ENCODE measurements at regions not wholly inside any gene's neighbourhood (a gene's known extent, or its start where the extent isn't known, plus 50 kb on each side); places are given as distances from the start of the nearest gene placed in this dataset.
"Not testable (repeated sequence)": the region's sequence is repeated elsewhere in the genome, so short reads cannot be mapped to it uniquely, and the experiment has no call there.

DNA sequence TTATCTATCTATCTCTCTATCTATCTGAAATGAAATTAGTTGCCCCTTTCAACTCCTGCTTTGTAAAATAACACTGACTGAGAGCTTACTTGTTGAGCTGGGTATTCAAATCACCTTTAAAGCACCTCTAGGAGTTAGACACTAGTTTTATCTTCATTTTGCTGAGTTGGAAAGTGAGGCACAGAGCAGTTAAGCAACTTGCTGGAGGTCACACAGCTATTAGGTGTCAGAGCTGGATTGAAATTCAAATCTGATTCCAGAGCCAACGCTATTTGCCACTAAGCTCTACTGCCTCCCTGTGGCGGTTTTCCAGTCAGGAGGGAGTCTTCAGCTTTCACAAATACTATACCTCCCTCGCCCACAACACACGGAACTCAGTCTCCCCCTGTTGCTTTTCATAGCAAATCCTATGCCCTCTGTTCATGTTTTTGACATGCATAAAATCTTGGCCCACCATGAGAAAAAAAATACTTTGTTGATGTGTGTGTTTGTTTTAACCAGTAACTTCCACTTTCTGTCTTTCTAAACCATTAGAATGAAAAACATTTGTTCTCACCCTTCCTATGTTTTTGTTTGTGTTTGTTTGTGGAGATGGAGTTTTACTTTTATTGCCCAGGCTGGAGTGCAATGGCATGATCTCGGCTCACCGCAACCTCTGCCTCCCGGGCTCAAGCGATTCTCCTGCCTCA, 74.8 kb upstream of the SMURF2 start:
- ChIA-PET CTCF (interaction anchor here (0.6 to 0.7 kb wide), 3 partner anchors 90 to 314 kb away, joined by 3 to 6 read pairs (median 6); no protein-coding TSS in a partner anchor), POLR2A (interaction anchor here (0.6 to 0.7 kb wide), 3 partner anchors 230 to 454 kb away, joined by 3 to 7 read pairs (median 5); partner anchors contain the start of gene CEP95)

GRCh38 chr17:64732336-64733006, 70.4 kb upstream of the SMURF2 start:
- ChIA-PET POLR2A (no interaction called here), CTCF (no interaction called here)

DNA sequence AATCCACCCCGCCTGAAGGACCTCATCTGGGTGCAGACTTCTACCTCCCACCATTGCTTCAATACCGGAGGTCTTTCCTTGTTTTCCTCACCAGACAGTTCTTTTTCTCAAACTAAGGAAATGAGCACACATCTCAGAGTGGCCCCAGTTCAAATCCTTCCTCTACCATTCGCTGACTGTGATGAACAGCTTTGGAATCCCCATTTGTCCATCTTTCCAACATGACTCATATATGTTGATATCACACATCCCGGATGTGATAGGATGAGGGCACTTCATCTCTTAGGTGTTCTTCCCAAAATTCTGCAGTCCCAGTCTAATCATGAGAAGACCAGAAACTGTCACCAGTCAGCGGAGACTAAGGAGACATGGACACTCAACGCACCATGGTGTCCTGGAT, 67.9 kb upstream of the SMURF2 start:
- CTCF ChIA-PET: interaction anchor here (0.6 kb wide), 1 partner anchor 210 kb away, joined by 4 read pairs; no protein-coding TSS in a partner anchor
- POLR2A ChIA-PET: not testable (repeated sequence)

DNA sequence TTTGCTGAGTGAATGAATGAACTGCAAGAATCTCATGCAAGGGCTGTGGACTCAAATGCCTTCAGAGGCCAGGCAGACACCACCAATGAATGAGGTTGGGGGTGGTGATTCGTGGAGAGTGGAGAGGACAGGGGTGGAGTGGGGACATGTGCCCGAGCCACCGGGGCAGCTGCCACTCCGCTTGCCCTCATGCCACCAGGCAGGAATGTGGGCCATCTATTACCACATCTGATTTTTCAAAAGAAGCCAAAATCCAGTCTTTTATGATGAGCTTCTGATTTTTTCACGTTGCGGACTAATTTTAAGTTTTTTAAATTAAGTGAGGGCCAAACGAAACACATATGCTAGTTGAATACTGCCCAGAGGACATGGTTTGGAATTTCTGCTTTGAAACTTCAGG, 67.1 kb upstream of the SMURF2 start:
- POLR2A ChIA-PET: no interaction called here
- CTCF ChIA-PET: interaction anchor here (0.6 kb wide), 1 partner anchor 209 kb away, joined by 4 read pairs; no protein-coding TSS in a partner anchor

GRCh38 chr17:64728041-64728695, 66.1 kb upstream of the SMURF2 start:
- POLR2A ChIA-PET: interaction anchor here (0.6 kb wide), 1 partner anchor 260 kb away, joined by 4 read pairs; no protein-coding TSS in a partner anchor
- CTCF ChIA-PET: no interaction called here

DNA sequence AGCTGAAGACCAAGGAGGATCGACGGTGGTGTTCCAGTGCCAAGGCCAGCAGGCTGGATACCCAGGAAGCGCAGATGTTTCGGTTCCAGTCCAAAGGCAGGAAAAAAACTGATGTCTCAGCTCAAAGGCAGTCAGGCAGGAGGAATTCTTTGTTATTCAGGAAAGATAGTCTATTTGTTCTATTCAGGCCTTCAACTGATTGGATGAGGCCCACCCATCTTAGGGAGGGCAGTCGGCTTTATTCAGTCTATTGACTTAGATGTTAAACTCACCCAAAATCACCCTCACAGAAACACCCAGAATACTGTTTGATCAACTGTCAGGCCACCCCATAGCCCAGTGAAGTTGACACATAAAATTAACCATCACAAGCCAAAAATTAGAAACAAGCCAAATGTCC, 63.9 kb upstream of the SMURF2 start:
- POLR2A ChIA-PET: not testable (repeated sequence)

DNA sequence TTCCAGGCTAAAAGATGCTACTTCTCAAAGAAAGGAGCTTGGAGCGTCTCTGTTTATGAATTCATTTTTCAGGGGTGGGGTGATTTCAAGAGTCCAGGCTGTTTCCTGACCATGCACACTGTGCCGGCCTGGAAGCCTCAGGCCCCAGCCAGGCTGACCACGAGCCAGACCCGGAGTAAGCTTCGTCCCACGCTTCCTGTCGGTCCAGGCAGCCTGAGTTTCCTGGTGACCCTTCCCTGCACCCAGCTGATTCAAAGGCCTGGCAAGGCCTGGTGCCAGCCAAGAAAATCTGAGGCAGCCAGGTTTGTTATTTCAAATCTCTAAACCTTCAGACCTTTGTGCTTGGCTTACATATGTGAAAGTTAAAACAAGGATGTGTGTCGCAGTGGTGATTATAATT, 62.1 kb upstream of the SMURF2 start:
- POLR2A ChIA-PET, CTCF ChIA-PET: not testable (repeated sequence)

More for the DNA sequence above, 63.9 kb upstream of the SMURF2 start:
- CTCF ChIA-PET: not testable (repeated sequence)

- POLR2A ChIA-PET: no interaction called here
- CTCF ChIA-PET: interaction anchor here (0.6 kb wide), 1 partner anchor 273 kb away, joined by 5 read pairs; no protein-coding TSS in a partner anchor
Measured at GRCh38 chr17:64723781-64724180, 61.7 kb upstream of the SMURF2 start.

- CTCF ChIA-PET, POLR2A ChIA-PET: not testable (repeated sequence)
Measured at GRCh38 chr17:64721556-64721955, 59.4 kb upstream of the SMURF2 start.

- POLR2A ChIA-PET, CTCF ChIA-PET: not testable (repeated sequence)
Measured at GRCh38 chr17:64720253-64720652, 58.1 kb upstream of the SMURF2 start.

DNA sequence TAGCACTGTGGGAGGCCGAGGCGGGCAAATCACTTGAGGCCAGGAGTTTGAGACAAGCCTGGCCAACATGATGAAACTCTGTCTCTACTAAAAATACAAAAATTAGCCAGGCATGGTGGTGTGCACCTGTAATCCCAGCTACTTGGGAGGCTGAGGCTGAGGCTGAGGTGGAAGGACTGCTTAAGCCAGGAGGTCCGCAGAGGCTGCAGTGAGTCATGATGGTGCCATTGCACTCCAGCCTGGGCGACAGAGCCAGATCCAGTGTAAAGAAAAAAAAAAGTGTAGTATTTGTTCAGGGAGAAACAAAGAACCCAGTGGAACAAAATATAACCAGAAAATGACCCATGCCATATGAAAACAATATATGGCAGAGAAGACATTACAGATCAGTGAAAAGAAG, 57.4 kb upstream of the SMURF2 start:
- CTCF ChIA-PET, POLR2A ChIA-PET: not testable (repeated sequence)

DNA sequence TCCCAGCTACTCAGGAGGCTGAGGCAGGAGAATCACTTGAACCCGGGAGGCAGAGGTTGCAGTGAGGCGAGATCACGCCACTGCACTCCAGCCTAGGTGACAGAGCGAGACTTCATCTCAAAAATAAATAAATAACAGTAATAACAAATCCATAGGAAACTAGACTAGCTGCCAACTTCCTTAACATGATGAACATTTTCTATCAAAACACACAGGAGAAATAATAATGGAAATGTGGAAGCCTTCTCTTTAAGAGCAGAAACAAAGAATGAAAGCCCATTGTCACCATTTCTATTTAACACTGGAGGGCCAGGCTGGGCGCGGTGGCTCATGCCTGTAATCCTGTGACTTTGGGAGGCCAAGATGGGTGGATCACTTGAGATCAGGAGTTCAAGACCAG, 56.7 kb upstream of the SMURF2 start:
- POLR2A ChIA-PET, CTCF ChIA-PET: not testable (repeated sequence)

GRCh38 chr17:64718058-64718457, 56.0 kb upstream of the SMURF2 start:
- POLR2A ChIA-PET: no interaction called here
- CTCF ChIA-PET: no interaction called here

DNA sequence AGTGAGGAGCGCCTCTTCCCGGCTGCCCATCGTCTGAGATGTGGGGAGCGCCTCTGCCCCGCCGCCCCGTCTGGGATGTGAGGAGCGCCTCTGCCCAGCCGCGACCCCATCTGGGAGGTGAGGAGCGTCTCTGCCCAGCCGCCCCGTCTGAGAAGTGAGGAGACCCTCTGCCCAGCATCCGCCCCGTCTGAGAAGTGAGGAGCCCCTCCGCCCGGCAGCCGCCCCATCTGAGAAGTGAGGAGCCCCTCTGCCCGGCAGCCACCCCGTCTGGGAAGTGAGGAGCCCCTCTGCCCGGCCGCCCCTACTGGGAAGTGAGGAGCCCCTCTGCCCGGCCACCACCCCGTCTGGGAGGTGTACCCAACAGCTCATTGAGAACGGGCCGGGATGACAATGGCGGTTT, 54.4 kb upstream of the SMURF2 start:
- CTCF ChIA-PET, POLR2A ChIA-PET: not testable (repeated sequence)

DNA sequence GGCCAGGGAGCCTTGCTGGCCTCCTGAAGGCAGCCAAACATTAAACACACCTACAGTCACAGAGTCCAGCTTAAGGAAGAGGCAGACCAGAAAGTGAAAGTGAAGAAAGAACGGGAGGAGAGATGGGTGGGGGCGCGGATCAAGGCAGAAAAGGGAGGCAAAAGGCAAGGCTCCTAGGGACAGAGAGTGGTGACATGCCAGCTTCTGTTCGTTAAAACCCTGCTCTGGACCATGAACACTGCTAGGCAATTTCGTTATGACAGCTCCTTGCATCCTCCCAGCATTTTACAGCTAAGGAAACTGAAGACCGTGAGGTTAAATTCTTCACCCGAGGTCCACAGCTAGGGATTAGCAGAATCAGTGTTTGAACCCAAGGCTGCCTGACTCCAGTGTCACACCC, 51.7 kb upstream of the SMURF2 start:
- CTCF ChIA-PET: interaction anchor here (0.7 to 1.4 kb wide), 3 partner anchors 11 to 221 kb away, joined by 3 to 4 read pairs (median 4); no protein-coding TSS in a partner anchor
- POLR2A ChIA-PET: not testable (repeated sequence)

DNA sequence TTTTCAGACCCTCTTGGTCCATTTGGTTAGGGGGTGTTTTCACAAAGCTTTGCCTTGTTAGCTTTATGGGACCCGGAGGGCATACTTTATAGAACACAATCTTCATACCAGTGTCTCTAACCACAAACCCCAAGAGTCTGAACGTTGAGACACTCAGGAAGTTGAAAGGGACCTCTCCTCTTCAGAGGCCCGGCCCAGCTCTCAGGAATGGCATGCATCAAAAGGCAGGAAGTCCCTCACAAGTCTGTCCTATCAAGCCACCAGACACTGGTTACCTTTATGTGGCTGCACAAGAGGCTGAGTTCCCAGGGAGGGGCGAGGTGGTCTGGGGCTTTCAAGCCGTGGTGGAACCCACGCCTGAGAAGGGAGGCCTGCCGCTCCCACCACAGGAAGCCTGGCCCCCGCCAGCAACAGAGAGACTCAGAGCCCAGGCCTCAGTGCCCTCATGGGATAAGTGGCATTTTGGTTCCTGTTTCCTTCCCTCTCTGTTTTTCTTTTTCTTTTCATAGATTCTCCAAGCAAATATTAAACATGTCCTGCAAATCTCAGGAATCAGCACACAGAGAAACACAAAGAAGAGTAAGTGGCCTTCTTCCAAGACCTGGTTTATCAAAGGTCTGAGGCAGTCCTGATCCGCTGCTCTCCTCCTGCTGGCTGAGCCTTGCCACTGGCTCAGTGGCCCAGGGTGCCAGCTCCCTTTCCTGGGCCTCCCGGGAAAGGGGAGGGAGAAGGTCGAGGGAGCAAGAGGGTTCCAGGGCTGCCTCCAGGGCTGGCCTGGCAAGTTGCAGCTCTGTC, 50.6 kb upstream of the SMURF2 start:
- CTCF ChIA-PET: interaction anchor here (1.0 to 1.4 kb wide), 2 partner anchors 26 to 220 kb away, joined by 3 to 4 read pairs; no protein-coding TSS in a partner anchor
- POLR2A ChIA-PET: not testable (repeated sequence)

Measured in activated CD8-positive, alpha-beta memory T cell treated with anti-CD3 and anti-CD28 coated beads for 36 hours (primary cell).